GM19452 (cell line): ENCODE measurements at regions not wholly inside any gene's neighbourhood (a gene's known extent, or its start where the extent isn't known, plus 50 kb on each side); places are given as distances from the start of the nearest gene placed in this dataset.
A peak's percentile ranks its signal among the peaks of the same experiment; 100 is the strongest.

Experiments
- ATAC-seq: cut with Tn5 transposase; IDR thresholded peaks from one replicate; pipeline ENCODE4 v1.9.1; 2021; ENCODE audit not compliant: unreplicated experiment

DNA sequence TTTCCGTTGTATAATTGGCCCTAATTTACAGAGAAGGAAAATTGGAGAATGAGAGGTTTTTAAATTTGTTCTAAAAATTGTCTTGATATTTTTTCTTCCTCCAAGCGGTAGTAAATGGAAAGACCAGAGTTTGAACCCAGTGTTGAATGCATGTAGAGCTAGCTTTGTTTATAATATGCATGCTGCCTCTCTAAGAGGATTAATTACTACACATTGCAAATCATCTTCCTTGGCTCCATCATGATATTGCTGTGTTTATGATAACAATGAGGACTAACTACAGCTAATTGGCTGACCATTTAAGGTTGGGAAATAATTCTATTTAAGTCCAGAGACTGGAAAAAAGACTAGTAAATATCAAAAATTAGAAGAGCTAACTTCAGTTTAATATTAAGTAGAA, 338.5 kb downstream of the PLK2 start:
- ATAC-seq = no peak

- no peak for ATAC-seq
Measured at GRCh38 chr5:58117542-58117941, 342.3 kb downstream of the PLK2 start.

GRCh38 chr5:58116346-58116745, 343.5 kb downstream of the PLK2 start:
- no peak for ATAC-seq

- no peak for ATAC-seq
Measured at GRCh38 chr5:58115811-58116210, 344.1 kb downstream of the PLK2 start.

DNA sequence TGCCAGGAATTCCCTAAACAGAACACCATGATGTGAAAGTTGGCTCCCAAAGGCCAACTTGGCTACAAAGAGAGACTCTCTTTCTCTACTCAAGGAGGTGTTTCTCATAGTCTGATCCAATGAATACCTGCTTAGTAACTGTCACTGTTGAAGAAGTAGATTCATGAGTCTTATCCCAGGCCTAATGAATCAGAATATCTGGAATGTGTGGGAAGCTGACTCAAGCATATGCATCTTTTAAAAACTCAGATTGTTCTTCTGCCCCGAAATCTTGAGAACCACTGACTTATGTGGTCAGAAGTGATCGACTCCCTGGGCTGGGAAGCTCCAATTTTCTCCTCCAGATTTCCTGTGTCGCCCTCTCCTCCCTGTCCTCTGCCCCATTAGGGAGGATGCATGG, 345.6 kb downstream of the PLK2 start:
- ATAC-seq = no peak

DNA sequence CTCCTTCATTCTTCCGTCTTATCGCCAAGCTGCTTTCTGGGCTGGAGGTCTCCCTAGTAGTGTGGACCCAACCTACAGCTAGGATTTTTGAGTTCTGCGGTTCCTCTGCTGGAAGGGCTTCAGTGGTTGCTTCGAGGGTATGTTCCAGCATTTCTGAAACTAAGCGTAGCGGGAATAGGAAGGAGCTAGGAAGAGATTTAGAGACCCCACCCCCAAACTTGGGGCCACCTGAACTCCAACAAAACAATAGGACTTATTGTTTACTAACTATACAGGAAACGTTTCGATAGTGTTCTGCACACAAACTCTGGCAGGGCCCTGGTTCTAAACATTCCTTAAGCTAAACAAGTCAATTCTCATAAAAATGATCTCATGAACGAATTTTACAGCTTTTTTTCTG, 346.7 kb downstream of the PLK2 start:
- no peak for ATAC-seq

DNA sequence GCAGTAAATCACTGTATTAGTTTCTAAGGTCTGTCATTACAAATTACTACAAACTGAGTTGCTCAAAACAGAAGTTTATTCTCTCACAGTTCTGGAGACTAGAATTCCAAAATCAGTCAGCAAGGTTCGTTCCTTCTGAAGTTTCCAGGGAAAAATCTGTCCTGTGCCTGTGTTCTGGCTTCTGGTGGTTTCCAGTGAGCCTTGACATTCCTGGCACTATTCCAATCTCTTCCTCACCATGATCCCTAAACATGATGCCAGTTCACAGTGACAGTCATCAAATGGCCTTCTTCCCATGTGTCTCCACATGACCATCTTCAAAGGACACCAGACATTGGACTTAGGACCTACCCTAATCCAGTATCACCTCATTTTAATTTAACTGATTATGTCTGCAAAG, 351.4 kb downstream of the PLK2 start:
- no peak for ATAC-seq

- no peak for ATAC-seq
Measured at GRCh38 chr5:58107704-58108103, 352.2 kb downstream of the PLK2 start.

- ATAC-seq = no peak
Measured at GRCh38 chr5:58106754-58107410, 353.0 kb downstream of the PLK2 start.

- no peak for ATAC-seq
Measured at GRCh38 chr5:58105836-58106235, 354.1 kb downstream of the PLK2 start.

- no peak for ATAC-seq
Measured at GRCh38 chr5:58099257-58099656, 360.6 kb downstream of the PLK2 start.

GRCh38 chr5:58094031-58094430, 365.9 kb downstream of the PLK2 start:
- ATAC-seq = peak; percentile 55

DNA sequence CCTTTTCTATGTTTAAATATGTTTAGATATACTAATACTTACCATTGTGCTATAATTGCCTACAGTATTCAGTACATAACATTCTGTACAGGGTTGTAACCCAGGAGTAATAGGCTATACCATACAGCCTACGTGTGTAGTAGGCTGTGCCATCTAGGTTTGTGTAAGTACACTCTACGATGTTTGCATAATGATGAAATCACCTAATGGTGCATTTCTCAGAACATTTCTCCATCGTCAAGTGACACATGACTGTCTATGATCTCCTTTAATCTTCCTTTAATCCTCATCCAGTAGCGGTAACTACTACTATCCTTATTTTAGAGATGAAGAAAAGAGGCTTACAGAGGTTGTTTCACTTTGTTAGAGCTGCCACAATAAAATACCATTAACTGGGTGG, 369.2 kb downstream of the PLK2 start:
- no peak for ATAC-seq

- ATAC-seq = no peak
Measured at GRCh38 chr5:58088941-58089340, 370.9 kb downstream of the PLK2 start.

GRCh38 chr5:58087905-58088304, 372.0 kb downstream of the PLK2 start:
- ATAC-seq = no peak

- no peak for ATAC-seq
Measured at GRCh38 chr5:58087123-58087522, 372.8 kb downstream of the PLK2 start.

DNA sequence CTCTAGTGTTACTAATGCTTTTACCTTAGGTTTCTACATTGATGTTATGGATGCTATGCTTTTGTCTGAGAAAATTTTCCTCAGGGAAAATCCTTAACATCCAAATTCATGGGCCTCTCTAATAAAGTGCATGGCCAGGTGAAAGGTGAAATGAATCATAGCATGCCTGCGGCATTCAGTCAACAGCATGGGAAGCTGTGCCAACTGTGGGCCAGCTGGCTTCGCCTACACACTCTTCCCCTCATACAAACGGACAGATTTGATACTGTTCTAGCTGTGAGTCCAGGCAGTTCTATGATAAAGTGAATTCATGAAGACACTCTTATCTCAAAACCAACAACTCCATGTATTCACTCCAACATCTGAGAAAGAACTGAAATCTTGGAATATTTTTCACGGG, 374.1 kb downstream of the PLK2 start:
- no peak for ATAC-seq

DNA sequence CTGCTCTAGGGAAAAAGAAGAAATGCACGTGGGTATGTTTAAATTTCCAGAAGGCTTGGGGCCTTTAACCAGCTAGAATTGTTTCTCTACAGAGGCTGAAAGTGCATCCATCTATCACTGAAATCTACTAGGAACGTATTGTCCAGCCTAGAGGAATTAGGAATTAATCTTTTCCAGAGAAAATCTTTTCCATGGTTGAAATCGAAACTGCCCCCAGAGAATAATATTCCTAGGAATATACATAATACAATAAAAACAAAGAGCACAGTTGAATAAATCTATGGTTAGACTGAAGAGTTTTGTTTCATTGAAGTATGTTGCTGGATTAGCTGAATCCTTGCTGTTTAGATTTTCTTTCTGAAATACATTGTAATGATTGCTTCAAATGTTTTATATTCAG, 378.5 kb downstream of the PLK2 start:
- no peak for ATAC-seq

GRCh38 chr5:58080573-58080972, 379.3 kb downstream of the PLK2 start:
- no peak for ATAC-seq

GRCh38 chr5:58077966-58078365, 381.9 kb downstream of the PLK2 start:
- ATAC-seq = no peak

DNA sequence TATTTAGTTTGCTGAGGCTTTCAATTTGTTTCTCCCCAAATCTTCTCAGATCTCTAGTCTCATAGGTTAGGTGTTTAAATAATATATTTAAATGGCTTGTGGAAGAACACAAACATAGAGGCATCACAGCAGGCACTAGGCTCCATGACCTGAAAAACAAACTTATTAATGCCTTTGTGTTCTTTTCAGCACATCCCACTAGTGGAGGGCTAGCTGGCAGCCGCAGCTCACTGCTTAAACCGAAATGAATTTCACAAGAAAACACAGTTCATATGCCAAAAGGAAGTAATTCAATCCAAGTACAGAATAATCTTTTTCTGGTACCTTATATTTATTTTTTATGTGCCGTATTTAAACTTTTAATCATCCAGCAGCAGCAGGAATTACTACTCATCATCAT, 382.5 kb downstream of the PLK2 start:
- no peak for ATAC-seq

- no peak for ATAC-seq
Measured at GRCh38 chr5:58076483-58077257, 383.2 kb downstream of the PLK2 start.

DNA sequence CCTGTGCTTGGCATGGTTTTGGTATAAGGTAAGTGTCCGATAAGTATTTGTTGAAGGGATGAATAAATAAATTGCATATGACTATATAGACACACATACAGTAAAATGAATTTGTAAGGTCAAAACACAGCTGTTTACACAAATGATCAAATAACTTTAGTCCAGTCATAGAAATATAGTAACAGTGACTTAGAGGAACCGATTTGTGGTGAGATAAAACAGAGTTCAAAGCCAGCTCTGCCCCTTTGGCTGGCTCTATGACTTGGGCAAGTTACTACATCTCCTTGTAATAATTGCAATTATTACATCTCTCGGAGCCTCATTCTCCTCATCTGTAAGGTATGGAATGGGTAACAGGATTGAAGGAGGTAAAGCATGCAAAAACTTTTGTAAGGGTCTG, 384.0 kb downstream of the PLK2 start:
- no peak for ATAC-seq
